GM10248 (cell line): ENCODE measurements at regions not wholly inside any gene's neighbourhood (a gene's known extent, or its start where the extent isn't known, plus 50 kb on each side); places are given as distances from the start of the nearest gene placed in this dataset.

Experiments used
- CTCF ChIA-PET: fragments of 300-600 bp; sonication (Branson Sonifier 250); formaldehyde crosslinking; extraction: SDS; loops from one replicate; lab custom pipeline; 2021; ENCODE audit warnings: antibody characterized with exemption; lab: Yijun Ruan, JAX
- POLR2A ChIA-PET: fragments of 350-650 bp; sonication (Branson Sonifier 250); formaldehyde crosslinking; extraction: SDS; loops from one replicate; lab custom pipeline; 2020; ENCODE audit warnings: antibody characterized with exemption; lab: Yijun Ruan, JAX
- DNase-seq: peaks from one replicate; pipeline ENCODE4 v3.0.0; 2012; ENCODE audit errors: extremely low spot score
- TF ChIP-seq, protein P1 (sequence below): IDR thresholded peaks from 2 replicates; pipeline ENCODE4 v1.5.1; 2012; ENCODE audit warnings: mild to moderate bottlenecking, low read depth; ENCODE audit errors: extremely low read depth, missing control alignments, control extremely low read depth

DNA sequence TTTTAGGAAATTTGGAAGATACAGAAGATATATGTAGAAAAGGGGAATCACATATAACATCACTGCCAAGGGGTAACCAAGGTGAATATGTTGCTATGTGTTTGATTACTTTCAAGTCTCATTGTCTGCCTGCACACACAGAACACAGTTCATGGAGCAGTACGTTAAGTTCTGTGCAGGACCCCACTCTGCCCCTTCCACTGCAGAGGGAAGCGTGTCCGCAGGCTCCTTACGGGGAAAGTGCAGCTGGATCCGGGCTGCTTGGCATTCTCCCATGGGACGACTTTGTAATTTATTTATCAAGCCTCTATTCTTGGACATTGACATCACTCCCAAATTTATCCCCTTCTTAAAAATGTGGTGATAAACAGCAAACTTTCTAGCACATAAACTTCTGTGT, 226.8 kb downstream of the FOXL1 start:
- ChIA-PET POLR2A (no interaction called here), CTCF (no interaction called here)
- TF ChIP-seq, protein P1, sequence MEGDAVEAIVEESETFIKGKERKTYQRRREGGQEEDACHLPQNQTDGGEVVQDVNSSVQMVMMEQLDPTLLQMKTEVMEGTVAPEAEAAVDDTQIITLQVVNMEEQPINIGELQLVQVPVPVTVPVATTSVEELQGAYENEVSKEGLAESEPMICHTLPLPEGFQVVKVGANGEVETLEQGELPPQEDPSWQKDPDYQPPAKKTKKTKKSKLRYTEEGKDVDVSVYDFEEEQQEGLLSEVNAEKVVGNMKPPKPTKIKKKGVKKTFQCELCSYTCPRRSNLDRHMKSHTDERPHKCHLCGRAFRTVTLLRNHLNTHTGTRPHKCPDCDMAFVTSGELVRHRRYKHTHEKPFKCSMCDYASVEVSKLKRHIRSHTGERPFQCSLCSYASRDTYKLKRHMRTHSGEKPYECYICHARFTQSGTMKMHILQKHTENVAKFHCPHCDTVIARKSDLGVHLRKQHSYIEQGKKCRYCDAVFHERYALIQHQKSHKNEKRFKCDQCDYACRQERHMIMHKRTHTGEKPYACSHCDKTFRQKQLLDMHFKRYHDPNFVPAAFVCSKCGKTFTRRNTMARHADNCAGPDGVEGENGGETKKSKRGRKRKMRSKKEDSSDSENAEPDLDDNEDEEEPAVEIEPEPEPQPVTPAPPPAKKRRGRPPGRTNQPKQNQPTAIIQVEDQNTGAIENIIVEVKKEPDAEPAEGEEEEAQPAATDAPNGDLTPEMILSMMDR: no peak
- DNase-seq: no peak

DNA sequence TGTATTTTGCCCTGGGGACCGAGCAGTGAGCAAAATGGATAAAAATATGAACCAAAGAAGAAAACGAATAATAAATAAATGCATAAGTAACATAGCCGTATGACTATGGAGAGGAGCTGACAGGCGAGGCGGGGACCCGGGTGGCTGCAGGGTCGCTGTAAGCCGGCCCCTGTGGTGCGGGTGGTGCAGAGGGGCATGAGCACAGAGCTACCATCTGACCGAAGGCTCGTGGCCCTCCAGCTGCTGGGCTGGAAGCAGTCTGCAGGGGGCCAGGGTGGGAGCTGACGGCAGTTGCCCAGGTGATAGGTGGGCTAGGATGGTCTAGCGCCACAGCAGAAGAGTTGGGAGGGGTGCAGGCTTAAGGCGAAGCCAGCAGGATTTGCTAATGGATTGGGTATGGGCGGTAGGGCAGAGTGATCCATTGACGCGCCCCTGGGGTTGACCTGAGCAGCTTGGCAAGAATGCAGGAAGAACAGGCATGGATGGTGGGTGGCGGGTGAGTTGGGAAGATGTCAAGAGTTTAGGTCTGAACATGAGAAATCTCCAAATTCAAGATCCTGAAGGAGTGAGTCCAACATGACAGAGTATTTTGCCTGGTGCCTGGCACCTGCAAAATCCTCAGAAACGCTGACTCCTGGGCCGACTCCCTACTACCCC, 228.0 kb downstream of the FOXL1 start:
- TF ChIP-seq, protein P1: no peak
- ChIA-PET POLR2A (no interaction called here), CTCF (no interaction called here)
- no peak for DNase-seq

DNA sequence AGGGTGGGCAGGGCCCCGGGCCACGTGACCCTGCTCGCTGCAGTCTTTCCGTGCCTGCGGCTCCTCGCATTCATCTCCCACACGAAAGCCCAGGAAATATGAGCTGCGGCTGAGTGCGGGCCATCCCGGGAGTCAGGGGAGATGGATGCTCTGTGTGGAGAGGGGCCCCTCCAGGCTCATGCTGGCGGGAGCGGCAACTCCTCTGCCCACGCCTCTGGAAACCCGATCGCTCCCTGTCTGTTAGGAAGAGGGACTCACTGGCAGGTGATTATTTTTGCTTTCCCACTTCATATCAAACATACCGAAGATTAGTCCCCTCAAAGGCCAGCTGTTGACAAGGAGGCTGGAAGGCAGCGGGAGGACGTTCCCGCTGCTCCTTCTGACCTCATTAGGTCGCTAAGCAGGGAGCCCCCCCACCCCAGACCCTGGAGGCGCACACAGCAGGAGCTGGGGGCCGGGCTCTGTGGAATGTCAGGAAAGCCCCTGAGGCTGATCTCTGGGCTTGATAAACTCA, 228.5 kb downstream of the FOXL1 start:
- ChIA-PET POLR2A (no interaction called here), CTCF (no interaction called here)
- TF ChIP-seq, protein P1: no peak
- no peak for DNase-seq

DNA sequence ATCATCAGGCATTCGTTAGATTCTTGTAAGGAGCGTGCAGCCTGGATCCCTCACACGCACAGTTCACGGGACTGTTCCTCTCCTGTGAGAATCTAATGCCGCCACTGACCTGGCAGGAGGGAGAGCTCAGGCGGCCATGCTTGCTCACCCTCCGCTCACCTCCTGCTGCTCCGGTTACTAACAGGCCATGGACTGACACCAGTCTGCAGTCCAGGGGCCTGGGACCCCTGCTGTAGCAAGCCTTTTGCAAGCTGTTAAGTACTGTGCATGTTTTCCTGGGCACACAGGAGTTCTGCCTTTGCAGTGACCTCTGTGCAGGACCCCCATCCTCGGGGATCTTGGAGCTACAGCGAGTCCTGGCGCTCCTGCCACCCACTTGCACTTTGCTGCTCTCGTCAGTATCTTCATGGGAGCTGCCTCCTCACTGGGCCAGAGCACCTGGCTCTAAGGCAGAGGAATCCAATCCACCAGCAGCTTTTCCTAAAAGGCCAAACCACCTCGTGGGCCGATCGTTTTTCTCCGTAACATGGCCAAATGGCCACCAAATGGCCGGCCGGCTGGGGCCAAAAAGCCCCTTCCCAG, 230.6 kb downstream of the FOXL1 start:
- ChIA-PET POLR2A (no interaction called here), CTCF (interaction anchor here (1.0 kb wide), 1 partner anchor 271 kb away, joined by 3 read pairs; no protein-coding TSS in a partner anchor)
- DNase-seq: no peak
- TF ChIP-seq, protein P1: no peak

DNA sequence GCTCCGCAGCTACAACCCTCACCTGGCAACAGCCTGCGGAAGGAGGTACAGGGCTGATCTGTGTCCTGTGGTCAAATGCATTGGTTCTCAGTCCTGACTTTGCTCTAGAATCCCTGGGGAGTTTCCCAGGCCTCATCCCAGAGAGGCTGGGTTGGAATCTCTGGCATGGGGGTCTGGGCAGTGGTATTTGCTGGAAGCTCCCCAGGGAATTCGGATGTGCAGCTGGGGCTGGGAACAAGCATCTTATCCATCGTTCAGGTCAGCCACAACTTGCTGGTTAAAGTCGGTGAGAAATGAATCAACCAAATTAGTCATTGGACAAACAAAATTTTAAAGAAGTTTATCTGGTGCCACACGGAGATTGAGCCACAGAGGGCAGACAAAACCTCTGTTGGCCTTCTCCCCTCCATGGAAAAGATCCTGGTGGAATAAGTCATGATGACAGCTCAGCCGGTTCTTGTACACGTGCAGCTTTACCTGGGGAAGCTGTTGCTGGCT, 231.2 kb downstream of the FOXL1 start:
- ChIA-PET POLR2A (no interaction called here), CTCF (interaction anchor here (1.0 kb wide), 1 partner anchor 270 kb away, joined by 3 read pairs; no protein-coding TSS in a partner anchor)
- TF ChIP-seq, protein P1: no peak
- no peak for DNase-seq

DNA sequence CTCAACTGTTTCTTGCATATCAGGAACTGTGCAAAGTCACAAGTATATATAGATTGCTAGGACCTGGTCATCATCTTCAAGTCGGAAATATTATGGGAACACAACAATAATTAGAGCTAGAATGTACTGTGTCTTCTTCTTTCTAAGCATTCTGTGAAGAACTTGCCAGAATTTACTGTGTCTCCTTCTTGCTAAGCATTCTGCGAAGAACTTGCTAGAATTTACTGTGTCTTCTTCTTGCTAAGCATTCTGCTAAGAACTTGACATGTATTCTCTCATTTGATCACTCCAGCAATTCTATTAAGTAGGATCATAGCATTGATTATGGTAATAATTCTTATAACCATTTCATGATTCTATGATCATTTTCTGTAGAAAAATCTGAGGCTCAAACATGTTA, 231.7 kb downstream of the FOXL1 start:
- ChIA-PET POLR2A (no interaction called here), CTCF (interaction anchor here (1.0 kb wide), 1 partner anchor 269 kb away, joined by 3 read pairs; no protein-coding TSS in a partner anchor)
- TF ChIP-seq, protein P1: no peak
- DNase-seq: no peak
